ENCODE measurements at regions not wholly inside any gene's neighbourhood (a gene's known extent, or its start where the extent isn't known, plus 50 kb on each side); places are given as distances from the start of the nearest gene placed in this dataset.

DNA sequence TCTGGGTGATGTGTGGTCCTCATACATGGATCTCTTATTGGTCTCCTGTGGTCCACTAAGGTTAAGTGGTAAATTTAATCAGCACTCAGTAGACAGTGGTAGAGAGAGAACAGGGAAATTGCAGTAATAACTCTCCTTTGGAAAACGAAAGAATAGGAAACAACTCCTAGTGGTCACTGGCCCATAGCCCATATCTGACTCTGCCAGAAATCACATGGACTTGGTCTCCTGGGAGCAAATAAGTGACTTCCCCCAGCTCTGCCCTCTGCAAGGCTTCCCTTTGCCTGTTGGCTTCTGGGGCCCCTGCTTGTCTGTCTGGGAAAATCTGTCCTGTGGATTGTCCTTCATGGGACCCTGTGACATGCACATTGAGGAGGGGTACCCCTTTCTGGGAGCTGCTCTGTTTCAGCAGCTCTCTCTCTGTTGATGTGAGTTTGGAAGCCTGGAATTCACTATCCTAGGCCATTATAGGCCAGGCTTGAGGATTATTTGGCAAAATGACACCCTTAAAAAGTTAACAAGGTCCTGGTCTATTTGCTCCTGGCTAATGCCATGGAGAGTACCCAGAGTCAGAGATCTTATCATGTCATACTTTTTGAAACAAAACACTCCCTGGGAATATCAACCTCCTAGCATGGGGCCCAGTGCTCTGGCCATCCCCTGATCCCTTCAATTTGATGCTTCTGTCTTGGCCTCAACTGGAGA lies 58.0 kb upstream of the HNF1B start:
- Mint-ChIP-seq H3K27me3 (ENCODE audit: insufficient read depth, unreplicated experiment) (no peaks in the 10 kb centered on the region), H3K36me3 (ENCODE audit: insufficient read depth, unreplicated experiment) (no peaks in the 10 kb centered on the region), H3K4me1 (ENCODE audit: low read depth, unreplicated experiment) (no peaks in the 10 kb centered on the region), H3K4me3 (ENCODE audit: unreplicated experiment) (no peak overlapping the region), H3K27ac (ENCODE audit: unreplicated experiment) (no peak overlapping the region), H3K9me3 (ENCODE audit: unreplicated experiment) (no peaks in the 10 kb centered on the region)
- ChIA-PET CTCF (interaction anchor here (1.0 to 1.2 kb wide), 2 partner anchors 12 to 32 kb away, joined by 4 read pairs; no protein-coding TSS in a partner anchor), POLR2A (no interaction called here)
- no TSS peak for BruUV-seq (replicated peaks)
- intact Hi-C loops (cut with micrococcal nuclease; ENCODE audit: unreplicated experiment) = no loop called here
- Histone ChIP-seq H3K4me3 (ENCODE audit: low read depth, low read length) (no peak overlapping the region), H3K27me3 (replicated peaks; ENCODE audit: control insufficient read depth, insufficient read depth, low read length) (no peaks in the 10 kb centered on the region), H3K4me1 (no peaks in the 10 kb centered on the region), H3K9me3 (no peaks in the 10 kb centered on the region), H3K36me3 (ENCODE audit: control insufficient read depth, insufficient read depth, low read length) (no peaks in the 10 kb centered on the region)
- TF ChIP-seq, protein P1, sequence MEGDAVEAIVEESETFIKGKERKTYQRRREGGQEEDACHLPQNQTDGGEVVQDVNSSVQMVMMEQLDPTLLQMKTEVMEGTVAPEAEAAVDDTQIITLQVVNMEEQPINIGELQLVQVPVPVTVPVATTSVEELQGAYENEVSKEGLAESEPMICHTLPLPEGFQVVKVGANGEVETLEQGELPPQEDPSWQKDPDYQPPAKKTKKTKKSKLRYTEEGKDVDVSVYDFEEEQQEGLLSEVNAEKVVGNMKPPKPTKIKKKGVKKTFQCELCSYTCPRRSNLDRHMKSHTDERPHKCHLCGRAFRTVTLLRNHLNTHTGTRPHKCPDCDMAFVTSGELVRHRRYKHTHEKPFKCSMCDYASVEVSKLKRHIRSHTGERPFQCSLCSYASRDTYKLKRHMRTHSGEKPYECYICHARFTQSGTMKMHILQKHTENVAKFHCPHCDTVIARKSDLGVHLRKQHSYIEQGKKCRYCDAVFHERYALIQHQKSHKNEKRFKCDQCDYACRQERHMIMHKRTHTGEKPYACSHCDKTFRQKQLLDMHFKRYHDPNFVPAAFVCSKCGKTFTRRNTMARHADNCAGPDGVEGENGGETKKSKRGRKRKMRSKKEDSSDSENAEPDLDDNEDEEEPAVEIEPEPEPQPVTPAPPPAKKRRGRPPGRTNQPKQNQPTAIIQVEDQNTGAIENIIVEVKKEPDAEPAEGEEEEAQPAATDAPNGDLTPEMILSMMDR (IDR thresholded peaks at IDR 0.05; ENCODE audit: insufficient read depth in 1 of 2, low read depth in 1 of 2, low read length in 1 of 2, severe bottlenecking in 1 of 2, unreplicated experiment in 1 of 2) = no peak
- DNase-seq = no peak

DNA sequence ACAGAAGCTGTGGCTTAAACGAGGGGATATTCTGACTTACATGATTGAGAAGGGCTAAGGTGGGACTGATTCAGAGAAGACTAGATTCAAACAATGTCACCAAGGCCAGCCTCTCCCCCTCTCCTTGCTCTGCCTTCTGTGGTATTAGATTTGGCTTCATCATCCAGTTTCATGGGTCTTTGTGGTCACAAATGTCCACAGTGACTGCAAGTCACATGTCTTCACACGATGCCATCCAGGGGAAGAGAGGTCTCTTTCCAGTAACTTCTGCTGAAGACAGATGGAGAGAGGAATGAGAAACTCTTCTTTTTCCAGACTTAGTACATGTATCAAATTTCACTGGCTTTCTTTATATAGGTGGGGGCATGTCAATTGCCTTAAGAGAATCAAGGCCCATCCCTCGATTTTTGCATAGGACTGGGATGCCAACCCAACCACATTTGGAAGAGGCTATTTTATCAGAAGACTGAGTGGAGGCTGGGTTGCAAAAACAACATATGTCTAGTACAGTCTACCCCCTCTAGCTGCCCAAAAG lies 57.3 kb upstream of the HNF1B start:
- no peaks in the 10 kb centered on the region for H3K36me3 ChIP-seq (ENCODE audit: control insufficient read depth, insufficient read depth, low read length)
- H3K4me3 Mint-ChIP-seq (ENCODE audit: unreplicated experiment) = no peak overlapping the region
- no peaks in the 10 kb centered on the region for H3K9me3 ChIP-seq
- intact Hi-C loops (cut with micrococcal nuclease; ENCODE audit: unreplicated experiment) = no loop called here
- TF ChIP-seq, protein P1 (IDR thresholded peaks at IDR 0.05; ENCODE audit: insufficient read depth in 1 of 2, low read depth in 1 of 2, low read length in 1 of 2, severe bottlenecking in 1 of 2, unreplicated experiment in 1 of 2) = no peak
- ChIA-PET CTCF (no interaction called here), POLR2A (no interaction called here)
- H3K9me3 Mint-ChIP-seq (ENCODE audit: unreplicated experiment) = no peaks in the 10 kb centered on the region
- BruUV-seq (replicated peaks) = no TSS peak
- no peaks in the 10 kb centered on the region for H3K36me3 Mint-ChIP-seq (ENCODE audit: insufficient read depth, unreplicated experiment)
- H3K4me3 ChIP-seq (ENCODE audit: low read depth, low read length) = no peak overlapping the region
- no peaks in the 10 kb centered on the region for H3K4me1 ChIP-seq
- no peak for DNase-seq
- no peaks in the 10 kb centered on the region for H3K4me1 Mint-ChIP-seq (ENCODE audit: low read depth, unreplicated experiment)
- no peaks in the 10 kb centered on the region for H3K27me3 Mint-ChIP-seq (ENCODE audit: insufficient read depth, unreplicated experiment)
- H3K27ac Mint-ChIP-seq (ENCODE audit: unreplicated experiment) = no peak overlapping the region
- no peaks in the 10 kb centered on the region for H3K27me3 ChIP-seq (replicated peaks; ENCODE audit: control insufficient read depth, insufficient read depth, low read length)

DNA sequence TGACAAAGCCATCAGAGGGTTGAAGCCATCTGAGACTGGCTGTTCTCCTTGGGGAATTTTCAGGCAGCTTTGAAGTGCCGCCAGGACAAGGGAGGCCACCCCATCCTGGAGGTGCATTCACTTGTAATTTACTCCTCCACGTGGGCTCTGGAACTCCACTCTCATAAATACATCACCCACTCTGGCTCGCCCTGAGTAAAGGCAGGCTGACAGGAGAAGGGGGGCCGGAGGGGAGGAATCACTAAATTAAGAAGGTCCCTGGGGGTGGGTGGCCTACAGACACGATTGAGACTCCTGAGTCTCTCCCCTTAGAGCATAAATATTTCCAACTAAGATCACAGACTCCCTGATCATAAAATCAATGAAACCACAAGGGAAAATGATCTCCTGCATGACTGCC lies 56.3 kb upstream of the HNF1B start:
- no peak for DNase-seq
- TF ChIP-seq, protein P1 (IDR thresholded peaks at IDR 0.05; ENCODE audit: insufficient read depth in 1 of 2, low read depth in 1 of 2, low read length in 1 of 2, severe bottlenecking in 1 of 2, unreplicated experiment in 1 of 2) = no peak
- no peaks in the 10 kb centered on the region for H3K27me3 Mint-ChIP-seq (ENCODE audit: insufficient read depth, unreplicated experiment)
- no peaks in the 10 kb centered on the region for H3K36me3 Mint-ChIP-seq (ENCODE audit: insufficient read depth, unreplicated experiment)
- Histone ChIP-seq H3K9me3 (no peaks in the 10 kb centered on the region), H3K4me3 (ENCODE audit: low read depth, low read length) (no peak overlapping the region), H3K4me1 (no peaks in the 10 kb centered on the region), H3K36me3 (ENCODE audit: control insufficient read depth, insufficient read depth, low read length) (no peaks in the 10 kb centered on the region), H3K27me3 (replicated peaks; ENCODE audit: control insufficient read depth, insufficient read depth, low read length) (no peaks in the 10 kb centered on the region)
- CTCF ChIA-PET = no interaction called here
- H3K4me3 Mint-ChIP-seq (ENCODE audit: unreplicated experiment) = no peak overlapping the region
- POLR2A ChIA-PET = no interaction called here
- intact Hi-C loops (cut with micrococcal nuclease; ENCODE audit: unreplicated experiment) = no loop called here
- no peaks in the 10 kb centered on the region for H3K4me1 Mint-ChIP-seq (ENCODE audit: low read depth, unreplicated experiment)
- no peaks in the 10 kb centered on the region for H3K9me3 Mint-ChIP-seq (ENCODE audit: unreplicated experiment)
- BruUV-seq (replicated peaks) = no TSS peak
- no peak overlapping the region for H3K27ac Mint-ChIP-seq (ENCODE audit: unreplicated experiment)
